Glutamatergic neuron (in vitro differentiated cells): ENCODE measurements at regions not wholly inside any gene's neighbourhood (a gene's known extent, or its start where the extent isn't known, plus 50 kb on each side); places are given as distances from the start of the nearest gene placed in this dataset.

ENCODE experiments used
- DNase-seq: peaks from one replicate; pipeline ENCODE4 v3.0.0; 2022
- H3K27ac Mint-ChIP-seq: one replicate; pipeline ENCODE4 v1.8.0; 2020; ENCODE audit warnings: mild to moderate bottlenecking, mixed read lengths, inconsistent platforms; ENCODE audit not compliant: unreplicated experiment
- H3K27me3 Mint-ChIP-seq: one replicate; pipeline ENCODE4 v1.8.0; 2020; ENCODE audit warnings: mild to moderate bottlenecking, moderate library complexity, mixed read lengths, inconsistent platforms; ENCODE audit not compliant: unreplicated experiment
- H3K36me3 Mint-ChIP-seq: one replicate; pipeline ENCODE4 v1.8.0; 2020; ENCODE audit warnings: mild to moderate bottlenecking, mixed read lengths, inconsistent platforms; ENCODE audit not compliant: unreplicated experiment
- H3K4me1 Mint-ChIP-seq: one replicate; pipeline ENCODE4 v1.8.0; 2020; ENCODE audit warnings: mild to moderate bottlenecking, low read depth, mixed read lengths, inconsistent platforms; ENCODE audit not compliant: unreplicated experiment
- H3K4me3 Mint-ChIP-seq: one replicate; pipeline ENCODE4 v1.8.0; 2020; ENCODE audit warnings: mild to moderate bottlenecking, mixed read lengths, inconsistent platforms; ENCODE audit not compliant: unreplicated experiment
- H3K9me3 Mint-ChIP-seq: one replicate; pipeline ENCODE4 v1.8.0; 2020; ENCODE audit warnings: mild to moderate bottlenecking, moderate library complexity, mixed read lengths, inconsistent platforms; ENCODE audit not compliant: unreplicated experiment
- CTCF ChIP-seq: fragments of 200-600 bp; sonication (generic); IDR thresholded peaks from one replicate; pipeline ENCODE4 v1.5.0; 2021; ENCODE audit not compliant: partially characterized antibody, unreplicated experiment

- no peak for DNase-seq
- H3K4me3 Mint-ChIP-seq, result no peak overlapping the region
- H3K27me3 Mint-ChIP-seq, result peaks cover 10% of the 10 kb centered on the region
- H3K9me3 Mint-ChIP-seq, result peaks cover 4% of the 10 kb centered on the region
- H3K27ac Mint-ChIP-seq, result peak overlapping the region; percentile 35
- peaks cover 8% of the 10 kb centered on the region for H3K36me3 Mint-ChIP-seq
- H3K4me1 Mint-ChIP-seq, result peaks cover 37% of the 10 kb centered on the region
- no peak for TF ChIP-seq CTCF
Observed at GRCh38 chr1:181149326-181150125, 61.0 kb downstream of the IER5 start.

GRCh38 chr1:181150273-181150672 is 61.8 kb downstream of the IER5 start:
- H3K36me3 Mint-ChIP-seq, result peaks cover 8% of the 10 kb centered on the region
- no peak for TF ChIP-seq CTCF
- no peak for DNase-seq
- peaks cover 4% of the 10 kb centered on the region for H3K9me3 Mint-ChIP-seq
- H3K27ac Mint-ChIP-seq, result no peak overlapping the region
- peak overlapping the region; percentile 7 for H3K4me3 Mint-ChIP-seq
- H3K4me1 Mint-ChIP-seq, result peaks cover 37% of the 10 kb centered on the region
- H3K27me3 Mint-ChIP-seq, result peaks cover 10% of the 10 kb centered on the region

GRCh38 chr1:181150842-181151241 is 62.3 kb downstream of the IER5 start:
- H3K4me1 Mint-ChIP-seq, result peaks cover 37% of the 10 kb centered on the region
- H3K27ac Mint-ChIP-seq, result no peak overlapping the region
- no peak for TF ChIP-seq CTCF
- peaks cover 7% of the 10 kb centered on the region for H3K36me3 Mint-ChIP-seq
- H3K27me3 Mint-ChIP-seq, result peaks cover 10% of the 10 kb centered on the region
- H3K9me3 Mint-ChIP-seq, result peaks cover 4% of the 10 kb centered on the region
- peak overlapping the region; percentile 7 for H3K4me3 Mint-ChIP-seq
- no peak for DNase-seq

GRCh38 chr1:181151378-181152326 is 63.2 kb downstream of the IER5 start:
- Mint-ChIP-seq H3K36me3 (no peaks in the 10 kb centered on the region), H3K27me3 (peaks cover 10% of the 10 kb centered on the region), H3K4me3 (peak overlapping the region; percentile 46), H3K27ac (no peak overlapping the region), H3K4me1 (peaks cover 37% of the 10 kb centered on the region), H3K9me3 (peaks cover 4% of the 10 kb centered on the region)
- no peak for DNase-seq
- TF ChIP-seq CTCF, result no peak
